Activated CD4-positive, alpha-beta memory T cell treated with anti-CD3 and anti-CD28 coated beads, Interleukin-2, amount 10 ng/mL, durations not matched to agents 7 days and 5 days (primary cell): ENCODE measurements at regions not wholly inside any gene's neighbourhood (a gene's known extent, or its start where the extent isn't known, plus 50 kb on each side); places are given as distances from the start of the nearest gene placed in this dataset.
"Not testable (repeated sequence)": the region's sequence is repeated elsewhere in the genome, so short reads cannot be mapped to it uniquely, and the experiment has no call there.

Experiments used
- CTCF ChIA-PET: fragments of 350-600 bp; sonication (Branson Sonifier 250); formaldehyde crosslinking; loops from one replicate; lab custom pipeline; 2021; ENCODE audit warnings: antibody characterized with exemption, inconsistent platforms; lab: Charles Lee
- POLR2A ChIA-PET: fragments of 350-600 bp; sonication (Branson Sonifier 250); formaldehyde crosslinking; loops from one replicate; lab custom pipeline; 2021; ENCODE audit warnings: antibody characterized with exemption; lab: Charles Lee
- DNase-seq: peaks from one replicate; pipeline ENCODE4 v3.0.0-alpha.2; 2020
- H3K27ac Mint-ChIP-seq: one replicate; pipeline ENCODE4 v1.8.0; 2021; ENCODE audit warnings: mild to moderate bottlenecking, mixed read lengths
- H3K27me3 Mint-ChIP-seq: one replicate; pipeline ENCODE4 v1.8.0; 2021; ENCODE audit warnings: mixed read lengths
- H3K36me3 Mint-ChIP-seq: one replicate; pipeline ENCODE4 v1.8.0; 2021; ENCODE audit warnings: low read depth, mixed read lengths
- H3K4me1 Mint-ChIP-seq: one replicate; pipeline ENCODE4 v1.8.0; 2021; ENCODE audit warnings: mixed read lengths
- H3K4me3 Mint-ChIP-seq: one replicate; pipeline ENCODE4 v1.8.0; 2021; ENCODE audit warnings: mild to moderate bottlenecking, mixed read lengths
- H3K9me3 Mint-ChIP-seq: one replicate; pipeline ENCODE4 v1.8.0; 2021; ENCODE audit warnings: mixed read lengths

- peaks cover 8% of the 10 kb centered on the region for H3K4me1 Mint-ChIP-seq
- H3K36me3 Mint-ChIP-seq, result no peaks in the 10 kb centered on the region
- no peak overlapping the region for H3K27ac Mint-ChIP-seq
Measured at GRCh38 chr4:150001815-150002214, 76.4 kb upstream of the DCLK2 start.

DNA sequence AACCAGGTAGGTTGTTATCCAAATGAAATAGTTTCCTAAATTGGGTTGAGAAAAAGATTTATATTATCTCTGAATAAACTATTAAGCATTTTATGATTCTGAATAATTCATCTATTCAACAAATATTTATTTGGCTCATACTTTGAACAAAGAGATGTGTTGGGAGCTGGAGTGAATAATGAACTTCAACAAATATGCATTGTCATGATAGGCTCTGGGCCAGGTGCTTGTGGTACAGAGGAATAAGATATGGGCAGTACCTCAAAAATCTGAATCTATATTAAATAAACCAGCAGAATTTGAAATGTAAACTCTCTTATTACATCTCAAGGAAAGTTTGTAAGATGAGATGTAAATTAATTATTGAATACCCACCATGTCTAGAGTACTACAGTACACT is 75.7 kb upstream of the DCLK2 start:
- Mint-ChIP-seq H3K36me3 (no peaks in the 10 kb centered on the region), H3K4me3 (no peak overlapping the region), H3K27ac (no peak overlapping the region), H3K27me3 (peaks cover 16% of the 10 kb centered on the region), H3K4me1 (peaks cover 6% of the 10 kb centered on the region), H3K9me3 (no peaks in the 10 kb centered on the region)
- CTCF ChIA-PET, result no interaction called here
- DNase-seq, result no peak
- POLR2A ChIA-PET, result no interaction called here

More at GRCh38 chr4:150001815-150002214, 76.4 kb upstream of the DCLK2 start:
- Mint-ChIP-seq H3K27me3 (peaks cover 13% of the 10 kb centered on the region), H3K4me3 (no peak overlapping the region), H3K9me3 (no peaks in the 10 kb centered on the region)
- POLR2A ChIA-PET, result no interaction called here
- DNase-seq, result no peak
- CTCF ChIA-PET, result no interaction called here

- H3K9me3 Mint-ChIP-seq, result no peaks in the 10 kb centered on the region
- H3K4me1 Mint-ChIP-seq, result no peaks in the 10 kb centered on the region
- H3K27ac Mint-ChIP-seq, result no peak overlapping the region
- no peaks in the 10 kb centered on the region for H3K36me3 Mint-ChIP-seq
- DNase-seq, result no peak
- CTCF ChIA-PET, result no interaction called here
- no peak overlapping the region for H3K4me3 Mint-ChIP-seq
- H3K27me3 Mint-ChIP-seq, result peaks cover 19% of the 10 kb centered on the region
- POLR2A ChIA-PET, result no interaction called here
Measured at GRCh38 chr4:150004481-150004880, 73.8 kb upstream of the DCLK2 start.

DNA sequence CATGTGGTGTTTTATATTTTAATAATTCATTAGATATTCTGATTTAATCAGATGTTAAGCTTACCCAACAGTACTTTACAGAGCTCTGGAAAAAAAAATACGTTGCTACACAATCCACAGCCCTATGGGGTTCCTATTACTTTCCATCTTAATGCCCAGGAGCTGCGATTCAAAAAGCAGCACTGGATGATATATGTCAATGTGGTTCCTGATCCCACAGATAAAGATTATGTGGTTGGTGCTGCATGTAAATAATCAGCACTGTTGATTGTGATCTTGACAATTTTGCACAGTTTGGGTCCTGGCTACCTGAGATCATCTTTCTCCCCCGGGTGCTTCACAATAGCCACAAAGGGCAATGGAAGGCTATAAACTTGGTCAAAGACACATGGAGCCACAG is 72.7 kb upstream of the DCLK2 start:
- Mint-ChIP-seq H3K27ac (no peak overlapping the region), H3K9me3 (no peaks in the 10 kb centered on the region), H3K27me3 (peaks cover 19% of the 10 kb centered on the region), H3K4me1 (no peaks in the 10 kb centered on the region), H3K36me3 (no peaks in the 10 kb centered on the region), H3K4me3 (no peak overlapping the region)
- POLR2A ChIA-PET, result no interaction called here
- CTCF ChIA-PET, result interaction anchor here (0.7 kb wide), 1 partner anchor 77 kb away, joined by 3 read pairs; no protein-coding TSS in a partner anchor
- DNase-seq, result no peak

GRCh38 chr4:150006197-150006596 is 72.0 kb upstream of the DCLK2 start:
- peaks cover 19% of the 10 kb centered on the region for H3K27me3 Mint-ChIP-seq
- CTCF ChIA-PET, result interaction anchor here (0.7 to 1.4 kb wide), 2 partner anchors 44 to 76 kb away, joined by 3 to 4 read pairs; no protein-coding TSS in a partner anchor
- DNase-seq, result no peak
- POLR2A ChIA-PET, result no interaction called here
- H3K9me3 Mint-ChIP-seq, result no peaks in the 10 kb centered on the region
- no peak overlapping the region for H3K4me3 Mint-ChIP-seq
- H3K36me3 Mint-ChIP-seq, result no peaks in the 10 kb centered on the region
- no peak overlapping the region for H3K27ac Mint-ChIP-seq
- no peaks in the 10 kb centered on the region for H3K4me1 Mint-ChIP-seq

- ChIA-PET POLR2A (no interaction called here), CTCF (interaction anchor here (1.1 to 1.4 kb wide), 2 partner anchors 45 to 860 kb away, joined by 3 to 4 read pairs; no protein-coding TSS in a partner anchor)
- no peaks in the 10 kb centered on the region for H3K4me1 Mint-ChIP-seq
- DNase-seq, result no peak
- no peaks in the 10 kb centered on the region for H3K9me3 Mint-ChIP-seq
- H3K27me3 Mint-ChIP-seq, result peaks cover 19% of the 10 kb centered on the region
- H3K4me3 Mint-ChIP-seq, result no peak overlapping the region
- H3K27ac Mint-ChIP-seq, result no peak overlapping the region
- H3K36me3 Mint-ChIP-seq, result no peaks in the 10 kb centered on the region
Measured at GRCh38 chr4:150007512-150007911, 70.7 kb upstream of the DCLK2 start.

DNA sequence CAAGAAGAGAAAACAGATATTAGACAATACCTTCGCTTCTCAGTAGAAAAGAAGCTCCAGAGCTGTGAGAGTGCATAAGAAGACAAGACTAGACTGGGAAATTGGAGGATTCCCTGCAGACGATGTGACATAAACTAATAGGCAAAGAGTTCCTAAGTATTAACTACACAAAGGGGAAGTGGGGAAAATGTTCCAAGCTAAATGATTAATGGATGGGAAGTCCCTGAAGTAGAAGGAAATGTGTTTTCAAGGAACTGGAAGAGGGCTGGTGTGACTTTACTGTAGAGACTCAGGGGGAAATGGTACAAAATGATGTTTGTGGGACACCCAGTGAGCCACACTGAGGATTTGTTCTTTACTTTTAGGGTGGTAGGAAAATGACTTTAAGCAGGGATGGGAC is 69.7 kb upstream of the DCLK2 start:
- no peak for DNase-seq
- no peaks in the 10 kb centered on the region for H3K9me3 Mint-ChIP-seq
- H3K27ac Mint-ChIP-seq, result no peak overlapping the region
- no peaks in the 10 kb centered on the region for H3K4me1 Mint-ChIP-seq
- peaks cover 12% of the 10 kb centered on the region for H3K27me3 Mint-ChIP-seq
- H3K4me3 Mint-ChIP-seq, result no peak overlapping the region
- CTCF ChIA-PET, result interaction anchor here (2.2 kb wide), 1 partner anchor 235 kb away, joined by 9 read pairs; no protein-coding TSS in a partner anchor
- POLR2A ChIA-PET, result no interaction called here
- H3K36me3 Mint-ChIP-seq, result no peaks in the 10 kb centered on the region

DNA sequence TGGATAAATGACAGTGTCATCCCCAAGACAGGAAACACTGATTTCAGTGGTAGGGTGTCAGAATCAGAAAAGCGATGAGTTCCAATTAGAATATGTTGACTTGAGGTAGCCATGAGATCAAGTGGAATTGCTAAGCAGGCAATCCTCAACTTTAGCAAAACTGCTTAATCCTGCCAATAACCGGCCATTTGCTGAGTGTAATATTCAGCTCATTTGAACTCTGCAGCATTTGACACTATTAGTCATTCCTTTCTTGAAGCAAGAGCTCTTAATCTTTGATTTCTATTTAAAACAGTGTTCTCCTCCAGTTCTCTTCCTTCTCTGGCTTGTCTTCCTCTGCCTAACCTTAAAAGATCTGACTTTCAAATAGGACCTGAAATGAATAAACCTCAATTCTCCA is 68.7 kb upstream of the DCLK2 start:
- CTCF ChIA-PET, result interaction anchor here (2.2 kb wide), 2 partner anchors 234 to 857 kb away, joined by 6 to 9 read pairs; no protein-coding TSS in a partner anchor
- Mint-ChIP-seq H3K4me3 (no peak overlapping the region), H3K4me1 (no peaks in the 10 kb centered on the region), H3K36me3 (no peaks in the 10 kb centered on the region), H3K9me3 (no peaks in the 10 kb centered on the region), H3K27me3 (peaks cover 11% of the 10 kb centered on the region), H3K27ac (no peak overlapping the region)
- POLR2A ChIA-PET, result no interaction called here
- no peak for DNase-seq

DNA sequence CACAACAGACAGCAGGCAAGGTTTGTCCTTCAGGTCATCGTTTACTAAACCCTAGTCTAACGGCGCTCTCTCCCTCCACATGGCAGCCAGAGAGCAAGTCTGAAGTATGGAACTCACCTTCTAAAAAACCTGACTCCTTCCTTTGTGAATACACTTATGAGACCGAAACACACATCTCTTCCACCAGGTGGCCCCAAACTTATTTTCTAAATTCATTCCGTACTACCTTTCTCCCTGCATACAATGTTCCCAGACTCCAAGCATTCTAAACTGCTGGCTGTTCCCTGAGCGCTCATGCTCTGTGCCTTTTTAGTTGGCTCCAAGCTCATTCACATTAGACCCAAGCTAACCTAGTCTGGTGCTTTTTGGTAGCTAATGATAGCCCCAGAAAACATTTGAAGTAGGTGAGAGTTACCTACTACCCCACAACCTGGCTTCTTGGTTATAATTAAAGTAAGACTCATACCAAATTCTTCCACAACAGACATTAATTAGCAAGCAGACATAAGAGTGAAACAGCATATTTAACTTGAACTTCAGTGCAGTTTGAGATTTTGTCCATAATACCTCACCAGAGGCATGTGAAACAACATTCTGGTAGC is 67.6 kb upstream of the DCLK2 start:
- DNase-seq, result no peak
- ChIA-PET POLR2A (no interaction called here), CTCF (interaction anchor here (1.2 to 2.2 kb wide), 2 partner anchors 25 to 856 kb away, joined by 3 to 6 read pairs; no protein-coding TSS in a partner anchor)
- H3K36me3 Mint-ChIP-seq, result no peaks in the 10 kb centered on the region
- H3K9me3 Mint-ChIP-seq, result no peaks in the 10 kb centered on the region
- H3K4me3 Mint-ChIP-seq, result no peak overlapping the region
- H3K4me1 Mint-ChIP-seq, result no peaks in the 10 kb centered on the region
- H3K27ac Mint-ChIP-seq, result no peak overlapping the region
- H3K27me3 Mint-ChIP-seq, result peaks cover 12% of the 10 kb centered on the region

DNA sequence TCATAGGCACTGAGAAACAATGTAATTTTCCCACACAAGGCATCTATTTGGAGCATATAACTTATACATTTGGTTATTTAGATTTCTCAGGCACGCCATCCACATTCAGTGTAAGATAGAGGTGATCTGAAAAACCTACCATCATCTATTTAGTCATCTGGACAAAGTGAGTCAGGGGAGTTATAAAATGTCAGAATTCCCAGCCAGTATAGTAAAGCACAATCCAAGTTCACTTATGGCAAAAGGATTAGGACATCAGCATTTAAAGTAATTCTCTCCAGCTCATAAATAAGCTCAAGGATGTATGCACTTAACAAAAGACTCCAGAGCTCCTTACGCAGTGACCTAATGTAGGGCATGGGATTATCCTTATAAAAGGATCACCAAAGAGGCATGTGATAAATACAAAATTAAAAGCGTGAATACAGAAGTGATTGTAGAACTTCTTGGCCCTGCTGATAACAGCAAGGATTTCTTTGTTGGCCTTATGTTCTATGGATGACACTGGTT is 65.3 kb upstream of the DCLK2 start:
- Mint-ChIP-seq H3K4me3 (no peak overlapping the region), H3K27ac (no peak overlapping the region), H3K9me3 (no peaks in the 10 kb centered on the region), H3K27me3 (peaks cover 6% of the 10 kb centered on the region), H3K36me3 (no peaks in the 10 kb centered on the region), H3K4me1 (no peaks in the 10 kb centered on the region)
- no peak for DNase-seq
- ChIA-PET CTCF (no interaction called here), POLR2A (no interaction called here)

DNA sequence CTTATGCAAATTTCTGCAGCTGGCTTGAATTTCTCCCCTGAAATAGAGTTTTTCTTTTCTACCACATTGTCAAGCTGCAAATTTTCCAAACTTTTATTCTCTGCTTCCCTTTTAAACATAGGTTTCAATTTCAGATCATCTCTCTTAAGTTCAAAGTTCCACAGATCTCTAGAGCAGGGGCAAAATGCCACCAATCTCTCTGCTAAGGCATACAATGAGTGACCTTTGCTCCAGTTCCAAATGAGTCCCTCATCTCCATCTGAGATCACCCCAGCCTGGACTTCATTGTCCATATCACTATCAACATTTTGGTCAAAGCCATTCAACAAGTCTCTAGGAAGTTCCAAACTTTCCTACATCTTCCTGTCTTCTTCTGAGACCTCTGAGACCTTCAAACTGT is 62.3 kb upstream of the DCLK2 start:
- H3K36me3 Mint-ChIP-seq, H3K4me1 Mint-ChIP-seq, DNase-seq, POLR2A ChIA-PET, H3K4me3 Mint-ChIP-seq, CTCF ChIA-PET, H3K9me3 Mint-ChIP-seq, H3K27ac Mint-ChIP-seq: not testable (repeated sequence)
- H3K27me3 Mint-ChIP-seq, result peaks cover 21% of the 10 kb centered on the region

GRCh38 chr4:150016621-150017020 is 61.6 kb upstream of the DCLK2 start:
- H3K9me3 Mint-ChIP-seq, H3K27ac Mint-ChIP-seq, H3K4me1 Mint-ChIP-seq, DNase-seq, H3K4me3 Mint-ChIP-seq, H3K36me3 Mint-ChIP-seq, POLR2A ChIA-PET, CTCF ChIA-PET: not testable (repeated sequence)
- H3K27me3 Mint-ChIP-seq, result peaks cover 21% of the 10 kb centered on the region

GRCh38 chr4:150018257-150018656 is 60.0 kb upstream of the DCLK2 start:
- no peak for DNase-seq
- no peaks in the 10 kb centered on the region for H3K36me3 Mint-ChIP-seq
- H3K4me1 Mint-ChIP-seq, result no peaks in the 10 kb centered on the region
- ChIA-PET POLR2A (no interaction called here), CTCF (no interaction called here)
- peaks cover 2% of the 10 kb centered on the region for H3K9me3 Mint-ChIP-seq
- peaks cover 24% of the 10 kb centered on the region for H3K27me3 Mint-ChIP-seq
- no peak overlapping the region for H3K4me3 Mint-ChIP-seq
- H3K27ac Mint-ChIP-seq, result no peak overlapping the region

DNA sequence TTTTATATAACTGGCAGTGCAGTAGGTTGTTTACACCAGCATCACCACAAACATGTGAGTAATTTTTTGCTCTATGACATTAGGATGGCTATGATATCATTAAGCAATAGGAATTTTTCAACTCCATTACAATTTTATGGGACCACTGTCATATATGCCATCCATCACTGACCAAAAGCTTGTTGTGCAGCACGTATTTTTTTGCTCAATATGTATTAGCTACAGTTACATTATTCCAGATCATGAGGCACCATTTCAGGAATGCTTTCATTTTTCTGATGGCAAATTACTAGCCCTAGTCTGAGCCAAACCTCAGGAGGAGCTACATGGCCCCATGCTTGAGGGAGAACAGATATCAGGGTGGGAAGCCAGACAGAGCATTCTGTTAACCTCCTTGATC is 56.8 kb upstream of the DCLK2 start:
- ChIA-PET POLR2A (no interaction called here), CTCF (no interaction called here)
- peaks cover 22% of the 10 kb centered on the region for H3K27me3 Mint-ChIP-seq
- peaks cover 7% of the 10 kb centered on the region for H3K9me3 Mint-ChIP-seq
- no peak overlapping the region for H3K4me3 Mint-ChIP-seq
- H3K27ac Mint-ChIP-seq, result no peak overlapping the region
- H3K36me3 Mint-ChIP-seq, result no peaks in the 10 kb centered on the region
- DNase-seq, result no peak
- no peaks in the 10 kb centered on the region for H3K4me1 Mint-ChIP-seq
